GM18520 (cell line): ENCODE measurements at regions not wholly inside any gene's neighbourhood (a gene's known extent, or its start where the extent isn't known, plus 50 kb on each side); places are given as distances from the start of the nearest gene placed in this dataset.

Experiments used
- ATAC-seq: cut with Tn5 transposase; IDR thresholded peaks from one replicate; pipeline ENCODE4 v1.9.1; 2021; ENCODE audit not compliant: unreplicated experiment

DNA sequence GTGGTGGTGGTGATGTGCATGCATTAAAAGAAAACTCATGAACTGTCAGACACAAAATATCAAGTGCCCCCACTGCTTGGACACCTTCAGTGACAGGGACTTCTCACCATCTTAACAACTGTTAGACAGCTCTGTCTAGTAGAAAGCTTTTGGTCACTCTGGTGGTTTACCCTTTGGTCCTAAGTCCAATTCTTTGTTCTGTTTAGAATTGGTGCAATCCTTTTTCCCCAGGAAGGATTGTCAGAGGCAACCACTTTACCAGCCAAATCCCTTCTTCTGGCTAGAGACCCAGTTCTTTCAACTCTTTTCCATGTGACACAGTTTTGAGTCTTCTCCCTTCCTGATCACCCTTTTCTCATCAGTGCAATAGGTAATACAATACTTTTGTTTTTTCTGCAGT lies 140.2 kb downstream of the SEC61B start:
- ATAC-seq = no peak

DNA sequence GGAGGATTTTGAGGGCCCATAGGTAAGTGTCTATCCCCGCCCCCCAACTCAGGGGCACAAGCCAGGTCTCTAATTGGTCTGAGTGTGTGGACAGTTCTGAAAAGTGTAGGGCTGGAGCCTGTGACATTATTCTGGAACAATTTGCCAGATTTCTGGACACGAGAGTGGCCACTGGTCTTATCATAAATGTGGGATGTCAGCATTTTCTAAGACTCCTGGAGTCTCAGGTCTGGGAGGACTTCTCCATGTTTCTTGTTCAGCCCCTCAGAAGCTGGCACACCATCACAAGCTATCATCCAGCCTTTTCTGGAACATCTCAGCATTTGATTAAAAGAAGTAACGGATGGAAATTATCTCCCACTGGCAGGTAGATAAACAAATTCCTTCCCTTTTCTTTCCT lies 141.4 kb downstream of the SEC61B start:
- no peak for ATAC-seq

DNA sequence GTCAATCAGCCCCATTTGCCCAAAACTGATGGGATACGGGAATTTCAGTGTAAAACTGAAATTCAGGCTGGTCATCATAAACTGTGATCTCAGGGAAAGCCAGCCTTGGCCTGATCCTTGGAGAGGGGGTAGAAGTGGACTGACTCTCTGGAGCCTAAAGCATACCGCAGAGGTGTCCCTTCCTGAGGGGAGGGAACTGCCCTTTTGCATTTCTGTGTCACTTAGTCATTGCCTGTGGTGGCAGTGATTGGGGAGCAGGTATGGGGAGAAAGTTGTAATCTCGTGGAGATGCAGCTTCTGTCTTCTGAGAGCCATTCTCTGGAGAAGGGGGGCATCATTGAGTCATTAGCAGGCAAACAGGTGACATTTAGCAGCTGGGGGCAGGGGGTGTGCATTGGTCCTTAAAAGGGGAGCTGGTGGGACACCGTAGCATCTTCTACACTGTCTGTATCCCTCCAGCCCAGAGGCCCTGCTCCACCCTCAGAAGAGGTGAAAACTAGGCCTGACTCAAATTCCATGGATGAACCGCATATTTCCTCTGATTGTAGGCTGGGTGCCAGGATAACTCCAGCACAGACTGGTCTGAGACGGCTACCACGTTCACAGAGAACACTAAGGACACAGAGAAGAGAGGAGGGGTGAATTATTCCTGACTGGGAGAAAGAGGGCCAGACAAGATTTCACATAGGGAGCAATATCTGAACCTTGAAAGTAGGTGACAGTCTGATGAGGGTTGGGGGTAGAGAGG lies 143.3 kb downstream of the SEC61B start:
- ATAC-seq = no peak

DNA sequence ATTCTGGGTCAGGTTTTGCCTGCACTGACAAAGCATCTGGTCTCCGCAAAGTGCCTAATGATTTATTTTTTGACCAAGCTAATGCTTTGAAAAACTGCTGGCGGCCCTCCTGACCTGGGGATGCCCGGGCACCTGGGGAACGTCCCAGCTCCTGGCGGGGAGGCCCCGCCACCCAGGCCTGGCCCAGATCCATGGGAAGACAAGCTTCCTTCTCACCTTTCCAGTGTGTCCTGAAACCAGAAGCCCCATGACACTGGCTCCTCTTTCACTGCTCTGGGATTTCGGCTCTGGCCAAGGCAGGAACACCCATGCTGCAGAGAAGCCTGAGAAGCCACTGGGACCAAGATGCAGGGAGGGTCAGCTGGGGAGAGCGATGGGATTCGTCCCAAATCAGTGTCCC lies 144.1 kb downstream of the SEC61B start:
- no peak for ATAC-seq

DNA sequence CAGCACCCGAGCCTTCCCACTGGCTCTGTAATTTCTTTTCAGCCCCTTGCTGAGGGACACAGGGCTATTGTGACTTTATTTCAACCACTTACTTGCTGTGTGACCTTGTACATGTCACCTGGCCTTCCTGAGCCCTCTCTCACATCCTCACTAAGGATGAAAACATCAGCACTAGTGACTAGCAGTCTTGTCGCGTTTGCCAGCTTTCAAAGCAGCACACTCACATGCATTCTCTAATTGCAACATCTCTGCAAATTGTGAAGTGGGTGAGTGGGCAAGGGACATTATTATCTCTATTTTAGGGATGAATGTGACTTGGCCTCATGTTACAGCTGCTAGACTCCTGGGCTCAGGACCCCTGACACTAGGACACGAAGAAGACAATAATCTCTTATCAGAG lies 144.5 kb downstream of the SEC61B start:
- no peak for ATAC-seq

DNA sequence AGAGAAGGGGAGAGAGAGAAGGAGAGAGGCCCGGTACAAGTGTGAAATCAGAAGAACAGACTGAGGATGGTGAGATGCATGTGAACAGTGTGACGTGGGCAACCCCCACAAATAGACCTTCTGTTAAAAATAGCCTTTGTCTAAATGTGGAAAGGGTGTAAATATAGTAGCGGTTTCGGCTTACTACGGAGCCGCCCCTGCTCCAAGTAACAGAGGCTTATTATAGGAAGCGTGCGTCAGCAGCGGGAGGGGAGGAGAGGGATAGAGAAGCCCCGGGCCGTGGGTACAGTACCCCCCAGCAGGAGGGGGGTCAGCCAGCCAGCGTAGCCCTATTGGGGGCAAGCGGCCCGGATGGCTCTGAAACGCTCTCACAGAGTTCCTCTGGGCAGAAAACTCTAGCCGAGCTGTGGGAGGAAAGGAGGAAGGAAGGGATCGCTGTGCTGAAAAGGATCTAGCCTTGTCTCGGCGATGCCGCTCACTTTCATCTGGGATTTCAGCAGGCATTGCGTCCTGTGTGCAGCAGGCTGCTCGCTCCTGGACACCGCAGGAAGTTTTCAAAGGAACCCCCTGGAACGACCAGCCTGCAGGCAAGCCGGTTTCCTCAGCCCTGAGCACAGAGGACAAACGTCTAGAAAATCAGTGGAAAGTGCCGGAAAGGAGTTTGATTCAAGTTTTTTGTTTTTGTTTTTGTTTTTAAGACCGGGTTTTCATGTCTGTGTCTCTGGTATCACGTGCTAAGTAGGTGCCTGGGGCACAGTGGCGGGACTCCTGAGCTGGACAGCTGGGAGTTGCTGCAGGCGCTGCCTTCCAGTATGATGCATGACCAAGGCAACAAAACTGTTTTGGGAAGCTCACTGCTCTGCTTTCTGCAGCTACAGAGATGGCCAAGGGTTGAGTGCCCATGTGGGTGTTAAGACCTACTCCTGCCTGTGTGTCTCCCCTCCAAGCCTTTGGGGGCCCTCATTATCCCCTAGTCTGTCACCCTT lies 146.6 kb downstream of the SEC61B start:
- ATAC-seq = no peak

DNA sequence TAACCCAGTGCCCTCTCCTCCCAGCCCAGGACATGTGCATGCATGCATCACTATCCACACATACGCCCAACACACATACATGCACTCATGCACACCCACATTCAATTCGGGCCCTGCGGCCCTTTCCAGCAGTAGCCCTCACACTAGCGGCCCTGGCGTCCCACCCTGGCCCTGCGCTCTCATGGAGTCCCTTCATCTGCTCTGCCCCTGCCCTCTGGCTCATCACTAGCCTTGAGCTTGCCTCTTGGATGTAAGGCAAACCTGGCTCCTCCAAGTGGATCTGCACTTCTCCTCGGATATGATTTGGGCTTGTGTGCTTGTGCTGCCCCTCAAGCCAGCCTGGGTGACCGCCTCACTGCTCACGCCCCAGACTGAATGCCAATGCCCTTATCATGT lies 147.2 kb downstream of the SEC61B start:
- no peak for ATAC-seq

DNA sequence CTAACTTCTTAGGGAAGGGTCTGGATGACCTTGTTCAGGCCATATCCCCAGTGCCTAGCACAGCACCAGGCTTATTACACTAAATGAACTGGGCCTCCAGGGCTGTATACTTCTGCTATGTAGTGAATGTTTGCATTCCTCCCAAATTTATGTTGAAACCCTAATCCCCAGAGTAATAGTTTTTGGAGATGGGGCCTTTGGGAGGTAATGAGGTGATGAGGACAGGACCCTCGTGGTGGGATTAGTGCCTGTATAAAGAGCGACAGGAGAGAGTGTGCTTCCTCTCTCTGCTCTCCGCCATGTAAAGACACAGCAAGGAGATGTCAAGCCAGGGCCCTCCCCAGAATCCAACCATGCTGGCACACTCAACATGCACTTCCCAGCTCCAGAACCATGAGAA lies 148.3 kb downstream of the SEC61B start:
- no peak for ATAC-seq

DNA sequence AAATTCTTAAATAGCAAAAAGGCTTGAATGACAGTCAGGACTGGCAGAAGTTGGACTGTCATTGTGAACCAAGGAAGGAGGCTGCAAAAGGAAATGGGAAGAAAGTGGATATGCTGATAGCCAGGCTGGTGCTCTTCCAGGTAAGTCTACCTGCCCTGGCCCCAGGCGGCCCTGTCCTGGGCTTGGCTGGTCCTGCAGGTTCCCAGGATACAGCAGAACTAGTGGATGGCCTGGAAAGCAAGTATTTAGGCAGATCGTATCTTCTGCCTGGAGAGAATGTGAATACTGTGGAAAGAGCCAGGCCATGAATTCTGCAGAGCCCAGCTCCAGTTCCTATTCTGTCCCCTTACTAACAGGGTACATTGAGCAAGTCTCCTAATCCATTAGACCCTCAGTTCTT lies 149.3 kb downstream of the SEC61B start:
- ATAC-seq = no peak

DNA sequence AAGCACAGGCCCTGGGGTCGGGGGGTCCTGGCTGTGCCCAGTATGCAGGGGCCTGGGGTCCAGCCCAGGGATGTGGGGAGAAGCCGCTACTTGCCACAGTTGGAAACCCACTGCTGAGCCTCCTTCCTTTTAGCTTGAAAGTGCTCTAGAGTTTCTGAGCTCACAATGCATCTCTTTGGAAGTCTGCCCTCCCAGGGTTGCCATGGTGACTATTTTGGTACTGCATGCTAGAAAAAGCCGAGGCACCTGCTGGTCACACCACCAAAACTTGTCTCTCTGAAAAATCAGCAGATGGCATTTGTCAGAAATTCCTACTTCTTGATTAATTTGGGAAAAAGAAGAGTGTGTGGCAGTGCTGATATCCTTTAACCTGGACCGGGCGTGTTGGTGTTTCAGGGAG lies 151.8 kb downstream of the SEC61B start:
- ATAC-seq = no peak

DNA sequence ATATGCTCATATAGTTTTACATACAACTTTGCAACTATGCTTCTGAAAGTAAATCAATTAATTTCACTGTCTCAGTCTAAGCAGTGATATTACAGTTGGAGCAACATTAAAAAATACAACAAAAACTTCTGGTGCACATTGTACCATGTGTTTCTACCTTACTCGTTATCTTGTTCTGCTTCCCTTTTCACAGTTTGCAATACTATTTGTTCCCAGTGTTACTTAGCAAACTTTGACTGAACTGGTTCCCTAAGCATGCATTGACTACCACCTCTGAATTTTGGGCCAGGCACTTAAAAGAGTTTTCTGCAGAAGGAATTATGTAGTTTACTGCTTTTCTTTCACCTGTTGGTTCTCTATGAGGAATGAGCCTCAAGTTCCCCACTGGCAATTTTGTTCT lies 152.7 kb downstream of the SEC61B start:
- ATAC-seq = no peak

DNA sequence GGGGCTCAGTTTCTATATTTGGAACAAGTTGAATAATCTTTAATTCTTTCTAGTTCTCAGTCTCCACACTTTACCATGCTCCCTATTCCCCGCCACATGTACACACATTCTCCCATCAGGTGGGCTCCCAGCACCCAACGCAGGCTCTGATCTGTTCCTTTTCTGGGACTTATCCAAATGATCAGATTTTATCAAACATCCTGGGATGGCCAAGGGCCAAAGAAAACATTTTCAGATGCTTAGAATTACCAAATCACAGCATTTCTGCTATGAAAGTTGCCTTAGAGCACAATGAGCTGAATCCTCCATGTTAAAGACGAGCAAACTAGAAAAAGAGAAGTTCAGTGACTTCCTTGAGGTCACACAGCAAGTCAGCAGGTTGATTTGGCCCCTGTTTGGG lies 153.4 kb downstream of the SEC61B start:
- ATAC-seq = no peak

DNA sequence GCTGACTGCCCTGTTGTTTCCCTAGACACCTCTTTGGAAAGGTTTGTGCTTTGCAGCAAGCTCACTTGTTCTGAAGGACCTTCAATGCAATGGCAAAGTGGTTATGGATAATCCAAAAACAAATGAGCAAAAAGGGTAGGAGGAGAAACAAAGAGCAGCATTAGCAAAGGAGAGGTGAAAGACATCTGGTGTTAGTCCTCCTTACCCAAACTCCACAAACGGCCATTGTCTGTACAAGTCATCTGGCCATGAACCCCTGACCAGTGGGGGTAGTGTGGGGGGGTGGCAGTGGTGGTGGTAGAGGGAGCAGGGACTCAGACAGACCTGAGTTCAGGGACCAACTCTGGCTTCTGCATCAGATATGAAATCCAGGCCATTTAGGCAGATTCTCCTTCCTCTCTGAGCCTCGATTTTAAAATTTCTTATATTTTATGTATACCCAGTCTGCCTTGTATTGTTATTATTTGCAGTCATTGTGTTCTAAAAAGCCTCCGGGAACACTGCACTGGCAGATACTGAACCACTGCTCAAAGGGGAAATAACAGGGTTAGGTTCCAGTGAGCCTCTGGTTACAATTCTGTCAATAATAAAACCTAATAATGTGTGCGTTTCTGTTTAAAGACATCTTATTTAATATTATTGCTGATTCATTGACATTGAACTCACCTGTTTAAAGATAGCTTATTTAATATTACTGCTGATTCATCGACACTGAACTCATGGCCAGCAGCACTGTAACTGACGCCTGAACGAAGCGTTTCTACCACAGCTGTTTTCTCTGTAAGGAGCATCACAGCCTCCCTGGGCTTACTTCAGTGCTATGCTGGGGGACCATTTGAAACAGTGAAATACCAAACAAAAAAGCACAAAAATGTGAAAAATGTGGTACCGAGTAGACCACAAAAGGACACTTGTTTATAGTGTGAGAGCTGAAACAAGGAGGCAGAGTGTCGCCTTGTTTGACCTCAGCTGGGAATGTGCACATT lies 156.0 kb downstream of the SEC61B start:
- no peak for ATAC-seq

DNA sequence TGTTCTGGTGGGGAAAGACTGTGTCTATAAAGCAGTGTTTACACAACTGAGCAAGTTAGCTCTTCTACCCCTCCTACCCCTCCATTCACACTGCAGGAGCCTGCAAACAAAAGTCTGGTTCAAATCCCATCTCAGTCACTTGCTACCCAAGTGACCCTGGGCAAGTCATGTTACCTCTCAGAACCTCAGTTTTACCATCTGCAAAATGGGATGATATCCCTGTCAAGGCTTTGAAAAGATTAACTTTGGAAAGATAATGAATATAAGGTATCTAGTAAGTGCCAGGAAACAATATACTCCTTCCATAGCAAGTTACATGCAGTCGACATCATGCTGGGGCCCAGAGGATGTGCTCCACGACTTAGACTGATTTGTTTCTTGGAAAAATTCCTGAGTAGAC lies 161.5 kb downstream of the SEC61B start:
- ATAC-seq = no peak

DNA sequence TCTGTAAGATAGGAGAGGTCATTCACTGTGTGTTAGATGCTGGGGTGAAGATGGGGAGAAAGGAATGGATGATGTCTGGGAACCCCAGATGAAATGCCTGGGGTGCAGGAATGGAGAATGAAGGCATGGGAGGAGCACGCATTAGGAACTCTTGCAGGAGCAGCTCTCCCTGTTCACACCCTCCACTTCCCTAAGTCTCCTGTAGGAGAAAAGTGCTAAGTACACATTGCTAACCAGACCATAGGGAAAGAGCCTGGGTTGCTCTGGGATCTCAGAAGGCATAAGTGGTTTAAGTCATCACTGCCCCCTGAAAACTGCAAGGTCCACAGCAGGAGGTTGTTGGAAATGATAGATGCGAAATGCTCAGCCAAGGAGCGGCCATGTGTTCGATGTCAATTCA lies 163.1 kb downstream of the SEC61B start:
- no peak for ATAC-seq

DNA sequence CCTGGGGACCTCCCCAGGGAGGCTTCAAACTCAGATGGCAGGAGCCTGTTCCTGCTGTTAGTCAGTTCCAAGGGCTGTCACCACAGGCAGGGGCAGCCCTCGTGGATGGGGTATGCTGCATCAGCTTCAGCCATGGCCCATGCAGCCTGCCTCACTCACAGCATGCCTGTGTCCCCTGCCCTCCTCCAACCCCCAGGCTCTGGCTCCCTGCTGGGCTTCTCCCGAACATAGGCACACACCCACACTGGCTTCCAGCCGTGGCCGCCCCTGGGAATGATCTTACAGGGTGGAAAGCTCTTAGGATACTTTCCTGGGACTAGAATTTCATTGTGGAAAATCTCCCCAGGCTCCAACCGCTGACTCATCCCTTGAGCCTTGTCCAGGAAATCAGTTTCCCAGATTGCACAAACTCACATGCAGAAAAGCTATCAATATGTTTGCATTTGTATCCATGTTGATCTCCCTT lies 163.8 kb downstream of the SEC61B start:
- no peak for ATAC-seq

DNA sequence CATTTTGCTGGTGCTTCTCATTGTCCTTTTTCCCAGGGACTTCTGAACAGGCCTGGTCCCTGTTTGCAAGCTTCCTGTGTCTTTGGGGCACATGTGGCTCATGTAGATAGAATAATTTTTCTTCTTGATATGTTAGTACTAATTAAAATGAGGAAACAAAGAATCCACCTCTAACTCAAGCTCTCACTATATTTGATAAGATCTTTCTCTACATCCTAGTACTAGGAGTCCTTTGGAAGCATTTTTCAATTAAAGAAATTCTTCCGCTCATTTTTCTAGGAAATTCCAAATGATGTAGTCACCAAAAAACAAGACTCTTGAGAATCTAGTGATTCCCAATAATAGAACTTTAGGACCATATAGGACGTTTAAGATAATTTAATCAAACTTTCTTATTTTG lies 165.3 kb downstream of the SEC61B start:
- no peak for ATAC-seq

DNA sequence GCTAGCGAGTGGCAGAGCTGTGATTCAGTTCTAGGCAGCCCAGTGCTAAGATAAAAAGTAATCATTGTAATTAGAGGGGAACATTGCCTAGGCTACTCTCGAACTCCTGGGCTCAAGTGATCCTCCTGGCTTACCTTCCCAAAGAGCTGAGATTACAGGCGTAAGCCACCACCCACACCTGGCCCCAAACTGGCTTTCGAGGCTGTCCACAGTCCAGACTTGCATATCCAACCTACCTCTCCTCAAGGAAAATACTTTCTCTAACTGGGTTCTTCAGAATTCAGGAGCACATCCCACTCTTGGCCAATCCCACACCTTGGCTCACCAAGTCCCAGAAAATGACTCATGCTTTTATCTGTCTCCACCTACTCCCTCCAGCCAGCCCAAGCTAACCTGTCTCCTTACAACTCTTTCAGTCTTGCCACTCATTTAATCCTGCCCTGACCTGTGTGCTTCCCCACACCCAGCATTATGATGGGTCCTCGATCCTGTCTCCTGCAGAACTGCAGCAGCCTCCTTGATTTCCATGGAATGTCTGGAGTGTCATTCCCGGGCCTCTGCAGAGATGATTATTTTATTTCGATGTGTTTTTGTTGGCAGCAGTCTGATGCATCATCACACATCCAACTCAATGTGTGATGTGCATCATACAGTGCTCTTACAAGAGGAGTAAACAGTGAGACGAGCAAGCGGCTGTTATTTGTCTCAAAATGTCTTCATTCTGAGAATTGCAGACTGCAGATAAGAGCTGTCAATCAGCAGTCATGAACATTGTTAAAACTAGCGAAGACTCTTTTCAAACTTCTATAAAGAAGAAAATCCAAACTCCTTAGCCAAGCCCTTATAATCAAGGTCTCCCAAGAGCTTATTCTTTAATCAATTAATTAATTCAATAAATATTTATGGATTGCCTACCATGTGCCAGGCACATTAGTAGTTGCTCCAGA lies 167.3 kb downstream of the SEC61B start:
- no peak for ATAC-seq

DNA sequence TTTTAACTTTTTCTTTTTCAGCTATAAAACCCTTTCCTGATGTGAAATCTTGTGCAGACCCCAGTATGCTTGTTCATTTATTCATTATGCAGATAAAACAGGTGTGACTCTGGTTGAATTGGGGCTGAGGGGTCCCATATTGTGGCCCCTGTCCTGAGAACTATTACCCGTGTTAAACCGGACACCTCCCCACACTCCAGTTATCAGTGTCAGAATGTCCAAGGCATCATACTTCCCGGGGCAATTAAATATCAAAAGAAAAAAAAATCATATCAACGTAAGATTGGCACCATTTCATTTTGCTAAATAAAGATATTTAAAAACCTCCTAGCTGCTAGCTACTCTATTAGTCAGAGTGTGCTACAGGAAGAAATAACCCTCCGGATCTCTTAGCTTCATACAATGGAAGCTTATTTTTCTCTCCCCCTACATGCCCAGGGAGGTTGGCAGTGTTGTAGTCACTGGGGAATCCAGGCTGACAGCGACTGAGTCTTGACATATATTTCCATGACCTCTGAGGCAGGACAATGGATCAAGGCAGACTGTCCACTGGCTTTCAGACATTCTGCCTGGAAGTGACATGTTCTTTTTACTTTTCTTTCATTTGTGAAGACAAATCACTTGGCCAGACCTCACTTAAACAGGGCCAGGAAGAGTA lies 170.0 kb downstream of the SEC61B start:
- no peak for ATAC-seq
